WTC11 (cell line): ENCODE measurements at regions not wholly inside any gene's neighbourhood (a gene's known extent, or its start where the extent isn't known, plus 50 kb on each side); places are given as distances from the start of the nearest gene placed in this dataset.

Experiments used
- ATAC-seq: fragments of 200-7000 bp; cut with Tn5 transposase; 2 replicates; pipeline ENCODE4 v1.10.0; 2021; ENCODE audit warnings: mild to moderate bottlenecking, moderate library complexity
- CTCF ChIA-PET: fragments of 300-600 bp; sonication (Branson Sonifier 250); formaldehyde crosslinking; loops from one replicate; lab custom pipeline; 2021; ENCODE audit warnings: antibody characterized with exemption; lab: Charles Lee
- POLR2A ChIA-PET: fragments of 350-600 bp; sonication (Branson Sonifier 250); formaldehyde crosslinking; loops from one replicate; lab custom pipeline; 2021; ENCODE audit warnings: antibody characterized with exemption; lab: Charles Lee
- DNase-seq: peaks from one replicate; pipeline ENCODE4 v3.0.0; 2021; ENCODE audit warnings: low spot score
- H3K27ac Mint-ChIP-seq: 2 replicates; pipeline ENCODE4 v1.8.0; 2021; ENCODE audit warnings: mixed read lengths
- H3K27me3 Mint-ChIP-seq: 2 replicates; pipeline ENCODE4 v1.8.0; 2021; ENCODE audit warnings: low read depth, mild to moderate bottlenecking, moderate library complexity, mixed read lengths
- H3K36me3 Mint-ChIP-seq: 2 replicates; pipeline ENCODE4 v1.8.0; 2021; ENCODE audit warnings: mixed read lengths
- H3K4me1 Mint-ChIP-seq: 2 replicates; pipeline ENCODE4 v1.8.0; 2022; ENCODE audit warnings: mixed read lengths
- H3K4me3 Mint-ChIP-seq: 2 replicates; pipeline ENCODE4 v1.8.0; 2021; ENCODE audit warnings: mild to moderate bottlenecking, moderate library complexity, mixed read lengths
- H3K9me3 Mint-ChIP-seq: 2 replicates; pipeline ENCODE4 v1.8.0; 2021; ENCODE audit warnings: mixed read lengths
- AFF4 ChIP-seq: sonication (generic); formaldehyde crosslinking; IDR thresholded peaks from 2 replicates; pipeline ENCODE4 v1.8.1; 2023; ENCODE audit warnings: mild to moderate bottlenecking, missing genetic modification reagents, borderline replicate concordance
- ATF6 ChIP-seq: sonication (generic); formaldehyde crosslinking; IDR thresholded peaks from 2 replicates; pipeline ENCODE4 v1.8.1; 2023; ENCODE audit warnings: mild to moderate bottlenecking, missing genetic modification reagents
- CREM ChIP-seq: sonication (generic); formaldehyde crosslinking; IDR thresholded peaks from 2 replicates; pipeline ENCODE4 v1.8.1; 2022; ENCODE audit warnings: mild to moderate bottlenecking, missing genetic modification reagents, moderate library complexity
- ETV6 ChIP-seq: sonication (generic); formaldehyde crosslinking; IDR thresholded peaks from 2 replicates; pipeline ENCODE4 v1.8.1; 2022; ENCODE audit warnings: mild to moderate bottlenecking, missing genetic modification reagents
- FOXP1 ChIP-seq: sonication (generic); formaldehyde crosslinking; IDR thresholded peaks from 2 replicates; pipeline ENCODE4 v1.8.0; 2022; ENCODE audit warnings: missing genetic modification reagents, mild to moderate bottlenecking, moderate library complexity, borderline replicate concordance
- HMGA2 ChIP-seq: fragments of 250-450 bp; sonication (Bioruptor Pico); IDR thresholded peaks from 2 replicates; pipeline ENCODE4 v1.4.0; 2021; ENCODE audit warnings: mild to moderate bottlenecking, moderate library complexity
- MLX ChIP-seq: sonication (generic); formaldehyde crosslinking; IDR thresholded peaks from 2 replicates; pipeline ENCODE4 v1.8.1; 2023; ENCODE audit warnings: mild to moderate bottlenecking, missing genetic modification reagents, moderate library complexity
- NFYB ChIP-seq: sonication (generic); formaldehyde crosslinking; conservative IDR thresholded peaks from 2 replicates; pipeline ENCODE4 v1.8.0; 2022; ENCODE audit warnings: low read depth, missing genetic modification reagents
- NR1H2 ChIP-seq: sonication (generic); formaldehyde crosslinking; IDR thresholded peaks from 2 replicates; pipeline ENCODE4 v1.9.0; 2021; ENCODE audit warnings: mild to moderate bottlenecking, moderate library complexity, missing genetic modification reagents
- NR2C2 ChIP-seq: sonication (generic); formaldehyde crosslinking; IDR thresholded peaks from 2 replicates; pipeline ENCODE4 v1.8.0; 2022; ENCODE audit warnings: mild to moderate bottlenecking, missing genetic modification reagents
- SP1 ChIP-seq: sonication (generic); formaldehyde crosslinking; conservative IDR thresholded peaks from 2 replicates; pipeline ENCODE4 v1.8.1; 2022; ENCODE audit warnings: missing genetic modification reagents
- TEAD1 ChIP-seq: sonication (generic); formaldehyde crosslinking; IDR thresholded peaks from 2 replicates; pipeline ENCODE4 v1.8.0; 2022; ENCODE audit warnings: mild to moderate bottlenecking, missing genetic modification reagents
- ZNF317 ChIP-seq: sonication (generic); formaldehyde crosslinking; IDR thresholded peaks from 2 replicates; pipeline ENCODE4 v1.8.1; 2023; ENCODE audit warnings: low read depth, mild to moderate bottlenecking, moderate library complexity, missing genetic modification reagents, borderline replicate concordance
- ZNF416 ChIP-seq: fragments of 250-450 bp; sonication (Bioruptor Pico); IDR thresholded peaks from 2 replicates; pipeline ENCODE4 v1.9.0; 2021; ENCODE audit warnings: mild to moderate bottlenecking, inconsistent platforms
- TF ChIP-seq, protein P1 (sequence below): sonication (generic); formaldehyde crosslinking; IDR thresholded peaks from 2 replicates; pipeline ENCODE4 v1.8.0; 2022; ENCODE audit warnings: mild to moderate bottlenecking, missing genetic modification reagents
- TF ChIP-seq, protein P2 (sequence below): fragments of 250-450 bp; sonication (Bioruptor Pico); IDR thresholded peaks from 2 replicates; pipeline ENCODE4 v1.8.0; 2021; ENCODE audit warnings: mild to moderate bottlenecking
- TF ChIP-seq, protein P3 (sequence below): sonication (generic); formaldehyde crosslinking; IDR thresholded peaks from 2 replicates; pipeline ENCODE4 v1.8.1; 2022; ENCODE audit warnings: mild to moderate bottlenecking, missing genetic modification reagents, moderate library complexity, borderline replicate concordance
- TF ChIP-seq, protein P4 (sequence below): sonication (generic); formaldehyde crosslinking; IDR thresholded peaks from 2 replicates; pipeline ENCODE4 v1.8.1; 2023; ENCODE audit warnings: mild to moderate bottlenecking, moderate library complexity, missing genetic modification reagents

DNA sequence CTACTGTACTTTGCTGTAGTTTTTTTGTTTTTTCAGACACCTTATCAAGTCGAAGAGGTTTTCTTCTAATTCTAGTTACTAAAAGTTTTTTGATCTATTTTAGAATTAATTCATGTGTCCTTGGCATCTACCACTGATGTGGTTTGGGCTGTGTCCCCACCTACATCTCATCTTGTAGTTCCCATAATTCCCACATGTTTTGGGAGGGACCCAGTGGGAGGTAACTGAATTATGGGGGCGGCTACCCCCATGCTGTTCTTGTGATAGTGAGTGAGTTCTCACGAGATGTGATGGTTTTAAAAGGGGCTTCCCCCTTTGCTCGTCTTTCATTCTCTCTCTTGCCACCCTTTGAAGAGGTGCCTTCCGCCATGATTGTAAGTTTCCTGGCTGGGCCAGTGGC lies 154.6 kb upstream of the EEPD1 start (continued):
- TF ChIP-seq, protein P1, sequence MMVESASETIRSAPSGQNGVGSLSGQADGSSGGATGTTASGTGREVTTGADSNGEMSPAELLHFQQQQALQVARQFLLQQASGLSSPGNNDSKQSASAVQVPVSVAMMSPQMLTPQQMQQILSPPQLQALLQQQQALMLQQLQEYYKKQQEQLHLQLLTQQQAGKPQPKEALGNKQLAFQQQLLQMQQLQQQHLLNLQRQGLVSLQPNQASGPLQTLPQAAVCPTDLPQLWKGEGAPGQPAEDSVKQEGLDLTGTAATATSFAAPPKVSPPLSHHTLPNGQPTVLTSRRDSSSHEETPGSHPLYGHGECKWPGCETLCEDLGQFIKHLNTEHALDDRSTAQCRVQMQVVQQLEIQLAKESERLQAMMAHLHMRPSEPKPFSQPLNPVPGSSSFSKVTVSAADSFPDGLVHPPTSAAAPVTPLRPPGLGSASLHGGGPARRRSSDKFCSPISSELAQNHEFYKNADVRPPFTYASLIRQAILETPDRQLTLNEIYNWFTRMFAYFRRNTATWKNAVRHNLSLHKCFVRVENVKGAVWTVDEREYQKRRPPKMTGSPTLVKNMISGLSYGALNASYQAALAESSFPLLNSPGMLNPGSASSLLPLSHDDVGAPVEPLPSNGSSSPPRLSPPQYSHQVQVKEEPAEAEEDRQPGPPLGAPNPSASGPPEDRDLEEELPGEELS (CRISPR knock-in tag): no peak
- TF ChIP-seq NR1H2 (CRISPR knock-in tag) (no peak), ZNF416 (CRISPR knock-in tag) (no peak), NFYB (CRISPR knock-in tag) (no peak), ZNF317 (no peak)
- TF ChIP-seq, protein P2, sequence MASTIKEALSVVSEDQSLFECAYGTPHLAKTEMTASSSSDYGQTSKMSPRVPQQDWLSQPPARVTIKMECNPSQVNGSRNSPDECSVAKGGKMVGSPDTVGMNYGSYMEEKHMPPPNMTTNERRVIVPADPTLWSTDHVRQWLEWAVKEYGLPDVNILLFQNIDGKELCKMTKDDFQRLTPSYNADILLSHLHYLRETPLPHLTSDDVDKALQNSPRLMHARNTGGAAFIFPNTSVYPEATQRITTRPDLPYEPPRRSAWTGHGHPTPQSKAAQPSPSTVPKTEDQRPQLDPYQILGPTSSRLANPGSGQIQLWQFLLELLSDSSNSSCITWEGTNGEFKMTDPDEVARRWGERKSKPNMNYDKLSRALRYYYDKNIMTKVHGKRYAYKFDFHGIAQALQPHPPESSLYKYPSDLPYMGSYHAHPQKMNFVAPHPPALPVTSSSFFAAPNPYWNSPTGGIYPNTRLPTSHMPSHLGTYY (CRISPR knock-in tag): no peak

GRCh38 chr7:36001546-36001945 lies 151.5 kb upstream of the EEPD1 start:
- DNase-seq: no peak
- H3K36me3 Mint-ChIP-seq: peaks cover 5% of the 10 kb centered on the region
- POLR2A ChIA-PET: no interaction called here
- H3K27ac Mint-ChIP-seq: no peak overlapping the region
- peaks cover 29% of the 10 kb centered on the region for H3K9me3 Mint-ChIP-seq
- no peak overlapping the region for H3K4me3 Mint-ChIP-seq
- no peaks in the 10 kb centered on the region; the same call in 1 of the 2 replicates for H3K27me3 Mint-ChIP-seq
- no peak for ATAC-seq
- TF ChIP-seq NR2C2 (CRISPR knock-in tag) (no peak), SP1 (CRISPR knock-in tag) (no peak), ETV6 (CRISPR knock-in tag) (no peak), ATF6 (CRISPR knock-in tag) (no peak), TEAD1 (CRISPR knock-in tag) (no peak), MLX (no peak), AFF4 (CRISPR knock-in tag) (no peak), CREM (CRISPR knock-in tag) (no peak), FOXP1 (CRISPR knock-in tag) (no peak), HMGA2 (CRISPR knock-in tag) (no peak), ZNF416 (CRISPR knock-in tag) (no peak)
- TF ChIP-seq, protein P3, sequence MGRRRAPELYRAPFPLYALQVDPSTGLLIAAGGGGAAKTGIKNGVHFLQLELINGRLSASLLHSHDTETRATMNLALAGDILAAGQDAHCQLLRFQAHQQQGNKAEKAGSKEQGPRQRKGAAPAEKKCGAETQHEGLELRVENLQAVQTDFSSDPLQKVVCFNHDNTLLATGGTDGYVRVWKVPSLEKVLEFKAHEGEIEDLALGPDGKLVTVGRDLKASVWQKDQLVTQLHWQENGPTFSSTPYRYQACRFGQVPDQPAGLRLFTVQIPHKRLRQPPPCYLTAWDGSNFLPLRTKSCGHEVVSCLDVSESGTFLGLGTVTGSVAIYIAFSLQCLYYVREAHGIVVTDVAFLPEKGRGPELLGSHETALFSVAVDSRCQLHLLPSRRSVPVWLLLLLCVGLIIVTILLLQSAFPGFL (CRISPR knock-in tag): no peak
- TF ChIP-seq, protein P4, sequence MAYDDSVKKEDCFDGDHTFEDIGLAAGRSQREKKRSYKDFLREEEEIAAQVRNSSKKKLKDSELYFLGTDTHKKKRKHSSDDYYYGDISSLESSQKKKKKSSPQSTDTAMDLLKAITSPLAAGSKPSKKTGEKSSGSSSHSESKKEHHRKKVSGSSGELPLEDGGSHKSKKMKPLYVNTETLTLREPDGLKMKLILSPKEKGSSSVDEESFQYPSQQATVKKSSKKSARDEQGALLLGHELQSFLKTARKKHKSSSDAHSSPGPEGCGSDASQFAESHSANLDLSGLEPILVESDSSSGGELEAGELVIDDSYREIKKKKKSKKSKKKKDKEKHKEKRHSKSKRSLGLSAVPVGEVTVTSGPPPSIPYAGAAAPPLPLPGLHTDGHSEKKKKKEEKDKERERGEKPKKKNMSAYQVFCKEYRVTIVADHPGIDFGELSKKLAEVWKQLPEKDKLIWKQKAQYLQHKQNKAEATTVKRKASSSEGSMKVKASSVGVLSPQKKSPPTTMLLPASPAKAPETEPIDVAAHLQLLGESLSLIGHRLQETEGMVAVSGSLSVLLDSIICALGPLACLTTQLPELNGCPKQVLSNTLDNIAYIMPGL (CRISPR knock-in tag): no peak
- TF ChIP-seq, all 79 proteins: peak for 0
- no peaks in the 10 kb centered on the region for H3K4me1 Mint-ChIP-seq
- CTCF ChIA-PET: no interaction called here
